ENCODE measurements at regions not wholly inside any gene's neighbourhood (a gene's known extent, or its start where the extent isn't known, plus 50 kb on each side); places are given as distances from the start of the nearest gene placed in this dataset.
"Not testable (repeated sequence)": the region's sequence is repeated elsewhere in the genome, so short reads cannot be mapped to it uniquely, and the experiment has no call there.

DNA sequence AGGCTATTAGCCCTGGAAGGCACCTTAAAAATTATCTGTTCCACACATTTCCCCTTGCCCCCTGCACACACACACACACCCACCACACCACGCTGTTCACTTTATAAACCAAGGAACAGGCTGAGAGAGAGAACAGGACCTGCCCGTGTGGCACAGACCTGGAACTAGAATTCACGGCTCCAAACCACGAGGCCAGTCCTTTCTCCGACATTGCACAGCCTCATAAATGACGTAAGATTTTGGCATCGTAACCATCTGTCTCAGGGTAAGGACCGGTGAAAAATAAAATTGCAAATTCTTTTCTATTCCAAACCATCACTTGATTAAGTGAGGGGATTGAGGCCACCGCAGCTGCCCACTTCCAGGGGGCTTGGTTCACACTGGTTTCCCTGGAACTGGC is 330.3 kb downstream of the BCOR start:
- DNase-seq (ENCODE audit: low read depth): no peak

GRCh38 chrX:39769748-39770147 is 328.0 kb downstream of the BCOR start:
- no peak for DNase-seq (ENCODE audit: low read depth)

- DNase-seq (ENCODE audit: low read depth): no peak
These were observed 326.7 kb downstream of the BCOR start for GRCh38 chrX:39771089-39771488.

DNA sequence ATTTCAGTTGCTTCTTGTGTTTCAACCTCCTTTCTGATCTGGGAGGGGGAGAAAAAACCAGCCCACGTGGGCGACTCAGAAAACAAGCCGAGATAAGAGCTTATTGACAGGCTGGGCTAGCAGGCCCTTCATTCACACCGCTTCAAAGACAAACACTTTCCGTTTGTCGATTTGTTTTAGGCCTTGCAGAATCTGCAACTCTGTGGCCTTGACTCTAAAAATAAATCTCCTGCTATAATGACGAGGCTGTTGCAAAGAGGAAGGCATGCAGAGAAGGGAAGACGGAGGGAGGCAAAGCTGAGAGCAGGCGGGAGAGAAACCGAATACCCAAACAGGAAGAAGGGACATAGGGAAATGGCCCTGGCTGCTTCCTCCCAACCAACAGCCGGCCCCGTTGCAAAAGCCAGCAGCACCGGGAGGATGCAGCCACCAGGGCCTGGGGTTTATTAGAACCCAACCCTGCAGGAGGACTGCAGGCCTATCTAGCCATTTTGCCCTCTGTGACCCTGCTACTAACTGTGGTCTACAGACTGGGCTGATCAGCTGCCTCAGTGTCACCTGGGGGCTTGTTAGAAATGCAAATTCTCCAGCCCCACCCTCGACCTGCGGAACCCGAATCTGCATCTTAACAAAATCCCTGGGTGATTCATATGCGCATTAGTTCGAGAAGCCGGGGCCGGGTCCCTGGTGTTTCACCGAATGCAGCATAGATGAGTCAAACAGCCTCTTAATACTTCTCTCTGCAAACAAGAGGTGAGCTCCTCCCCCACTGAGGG is 325.5 kb downstream of the BCOR start:
- peak; percentile 26 for DNase-seq (ENCODE audit: low read depth)

- no peak for DNase-seq (ENCODE audit: low read depth)
These were observed 324.6 kb downstream of the BCOR start for GRCh38 chrX:39773150-39773549.

DNA sequence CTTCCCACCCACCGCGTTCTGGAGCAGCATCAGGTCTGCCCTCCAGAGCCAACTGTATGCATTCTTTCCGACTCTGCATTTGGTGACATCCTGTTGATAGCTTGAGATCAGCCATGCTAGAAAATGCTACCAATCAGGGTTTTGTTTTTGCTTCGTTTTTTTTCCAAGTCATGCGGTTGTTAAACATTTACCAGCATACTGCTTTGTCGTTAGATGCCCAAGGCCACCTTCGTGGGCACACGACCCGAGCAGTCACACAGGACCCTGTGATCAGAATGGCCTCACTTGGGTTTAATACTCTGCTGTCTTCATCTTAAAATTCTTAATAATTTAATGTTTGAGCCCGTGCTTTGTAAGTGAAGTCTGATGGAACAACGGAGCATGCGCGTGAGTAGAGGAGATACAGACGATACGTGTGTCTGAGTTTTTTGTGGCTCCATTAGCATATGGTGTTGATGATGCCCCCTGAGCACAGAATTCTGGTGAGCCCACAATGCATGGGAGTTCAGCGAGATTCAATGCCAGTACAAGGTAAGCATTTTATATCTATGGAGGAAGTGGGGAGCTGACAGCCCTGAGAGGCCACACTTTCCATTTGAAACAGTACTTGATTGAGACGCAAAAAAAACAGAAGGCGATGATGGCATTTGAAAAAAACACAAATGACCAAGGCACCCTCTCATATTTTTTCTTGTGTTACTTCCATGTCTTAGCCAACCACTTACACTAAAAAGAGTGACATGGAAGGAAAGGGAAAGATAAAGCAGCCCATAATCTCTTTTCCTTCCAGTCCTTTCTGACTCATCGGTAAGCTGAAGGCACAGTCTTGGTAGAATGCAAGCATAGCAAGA is 323.6 kb downstream of the BCOR start:
- no peak for DNase-seq (ENCODE audit: low read depth)

DNA sequence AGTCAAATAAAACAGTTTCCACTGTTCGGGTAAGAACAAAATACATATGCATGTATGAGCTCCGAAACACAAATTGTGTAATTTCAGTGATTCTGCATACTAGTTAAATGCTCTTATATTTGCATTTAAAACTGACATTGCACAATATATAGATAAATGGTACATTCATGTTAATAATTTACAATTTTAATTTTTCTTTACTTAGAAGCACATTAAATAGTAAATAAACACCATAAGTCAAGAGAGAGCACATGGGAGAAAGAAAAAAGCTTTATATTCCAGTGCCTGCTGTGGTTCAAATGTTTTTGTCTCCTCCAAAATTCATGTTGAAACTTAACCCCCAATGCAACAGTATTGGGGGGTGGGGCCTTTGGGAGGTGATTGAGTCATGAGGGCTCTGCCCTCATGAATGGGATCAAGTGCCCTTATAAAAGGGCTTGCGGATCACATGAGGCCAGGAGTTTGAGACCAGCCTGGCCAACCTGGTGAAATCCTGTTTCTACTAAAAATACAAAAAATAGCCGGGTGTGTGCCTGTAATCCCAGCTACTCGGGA is 322.9 kb downstream of the BCOR start:
- DNase-seq (ENCODE audit: low read depth): no peak

- no peak for DNase-seq (ENCODE audit: low read depth)
These were observed 320.1 kb downstream of the BCOR start for GRCh38 chrX:39777623-39778025.

- no peak for DNase-seq (ENCODE audit: low read depth)
These were observed 317.6 kb downstream of the BCOR start for GRCh38 chrX:39779952-39780783.

- DNase-seq (ENCODE audit: low read depth): no peak
These were observed 315.5 kb downstream of the BCOR start for GRCh38 chrX:39782276-39782675.

GRCh38 chrX:39787999-39788398 is 309.8 kb downstream of the BCOR start:
- DNase-seq (ENCODE audit: low read depth): no peak

- no peak for DNase-seq (ENCODE audit: low read depth)
These were observed 309.2 kb downstream of the BCOR start for GRCh38 chrX:39788521-39788920.

GRCh38 chrX:39791691-39792090 is 306.1 kb downstream of the BCOR start:
- no peak for DNase-seq (ENCODE audit: low read depth)

- no peak for DNase-seq (ENCODE audit: low read depth)
These were observed 302.2 kb downstream of the BCOR start for GRCh38 chrX:39795605-39796004.

- DNase-seq (ENCODE audit: low read depth): no peak
These were observed 300.9 kb downstream of the BCOR start for GRCh38 chrX:39796856-39797255.

DNA sequence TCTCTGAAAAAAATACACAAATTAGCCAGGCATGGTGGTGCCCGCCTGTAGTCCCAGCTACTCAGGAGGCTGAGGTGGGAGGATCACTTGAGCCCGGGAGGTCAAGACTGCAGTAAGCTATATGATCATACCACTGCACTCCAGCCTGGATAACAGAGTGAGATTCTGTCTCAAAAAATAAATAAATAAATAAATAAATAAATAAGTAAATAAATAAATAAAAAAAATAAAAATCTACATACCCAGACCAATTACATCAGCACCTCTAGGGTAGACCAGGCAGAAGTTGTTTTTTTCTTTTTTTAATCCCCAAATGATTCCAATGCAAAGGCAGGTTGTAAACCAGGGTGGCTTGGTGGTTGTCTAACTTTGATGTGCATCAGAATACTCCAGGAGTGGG is 299.3 kb downstream of the BCOR start:
- DNase-seq (ENCODE audit: low read depth): not testable (repeated sequence)

GRCh38 chrX:39802354-39802753 is 295.4 kb downstream of the BCOR start:
- no peak for DNase-seq (ENCODE audit: low read depth)

- DNase-seq (ENCODE audit: low read depth): no peak
These were observed 294.9 kb downstream of the BCOR start for GRCh38 chrX:39802908-39803307.

- no peak for DNase-seq (ENCODE audit: low read depth)
These were observed 292.7 kb downstream of the BCOR start for GRCh38 chrX:39805022-39805421.

- DNase-seq (ENCODE audit: low read depth): no peak
These were observed 291.9 kb downstream of the BCOR start for GRCh38 chrX:39805825-39806224.

DNA sequence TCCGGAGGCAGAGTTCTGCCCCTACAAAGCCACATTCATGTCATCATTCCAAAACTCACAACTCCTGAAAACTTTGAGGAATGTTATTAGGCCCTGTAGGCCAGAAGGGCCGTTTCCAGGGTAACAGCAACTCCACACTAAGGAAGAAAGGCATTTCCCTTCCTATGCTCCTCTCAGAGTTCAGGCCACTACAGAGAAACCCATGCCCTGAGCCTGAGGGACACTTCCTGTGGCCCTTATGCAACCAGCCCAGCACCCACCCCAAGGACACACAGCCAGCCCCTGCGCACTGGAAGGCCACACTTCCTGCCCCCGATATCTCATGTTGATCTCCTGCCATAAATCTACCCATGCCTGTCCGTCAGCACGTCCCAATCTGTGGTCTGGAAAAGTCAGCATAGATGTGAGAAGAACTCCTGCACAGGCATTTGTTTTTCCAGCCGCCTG is 289.3 kb downstream of the BCOR start:
- no peak for DNase-seq (ENCODE audit: low read depth)

GRCh38 chrX:39809331-39809730 is 288.4 kb downstream of the BCOR start:
- DNase-seq (ENCODE audit: low read depth): no peak
